T-helper 1 cell treated with Interleukin-12 subunit alpha and Interleukin-12 subunit beta and Interleukin-4 antibody, amounts not matched to agents 30 ng/mL and 1 ng/mL, for 36 hours (primary cell): ENCODE measurements at regions not wholly inside any gene's neighbourhood (a gene's known extent, or its start where the extent isn't known, plus 50 kb on each side); places are given as distances from the start of the nearest gene placed in this dataset.

Experiments
- intact Hi-C: fragments of 100-400 bp; cut with micrococcal nuclease; formaldehyde crosslinking; loops from one replicate; pipeline ENCODE4 v1.15.1; 2024

DNA sequence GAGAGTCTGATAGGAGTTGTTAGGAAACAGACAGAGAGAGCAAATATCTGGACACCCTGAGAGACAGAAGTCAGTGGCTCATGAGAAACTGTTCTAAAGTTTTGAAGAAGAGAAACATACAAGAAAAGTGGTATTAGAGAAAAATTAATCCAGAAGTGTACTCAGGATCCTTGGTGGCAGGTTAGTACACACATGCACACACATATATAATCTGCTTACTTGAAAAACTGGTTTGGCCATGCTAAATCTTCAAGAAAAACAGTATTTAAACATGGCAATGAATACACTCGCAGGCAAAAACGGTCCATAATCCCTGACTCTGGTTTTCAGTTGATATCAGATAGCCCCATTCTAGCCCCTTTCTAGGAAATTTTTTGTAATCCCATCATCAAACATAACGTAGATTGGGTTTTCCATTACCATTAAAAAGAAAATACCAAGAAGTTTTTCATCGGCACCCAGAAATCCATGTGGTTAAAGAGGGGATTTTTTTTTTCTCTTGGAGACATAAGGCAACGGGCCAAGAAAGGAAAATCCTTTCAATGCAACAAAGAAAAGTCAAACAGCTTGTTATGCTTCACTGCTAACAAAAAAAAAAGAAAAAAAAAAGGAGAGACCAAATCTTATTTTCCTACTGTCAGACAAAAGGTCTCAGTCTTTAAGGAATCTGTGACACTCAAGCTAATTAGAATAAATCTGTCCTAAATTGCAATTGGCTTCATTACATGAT lies 178.0 kb upstream of the MIR17HG start:
- intact Hi-C loops, result no loop called here

GRCh38 chr13:91172160-91172559 lies 175.3 kb upstream of the MIR17HG start:
- intact Hi-C loops, result no loop called here

DNA sequence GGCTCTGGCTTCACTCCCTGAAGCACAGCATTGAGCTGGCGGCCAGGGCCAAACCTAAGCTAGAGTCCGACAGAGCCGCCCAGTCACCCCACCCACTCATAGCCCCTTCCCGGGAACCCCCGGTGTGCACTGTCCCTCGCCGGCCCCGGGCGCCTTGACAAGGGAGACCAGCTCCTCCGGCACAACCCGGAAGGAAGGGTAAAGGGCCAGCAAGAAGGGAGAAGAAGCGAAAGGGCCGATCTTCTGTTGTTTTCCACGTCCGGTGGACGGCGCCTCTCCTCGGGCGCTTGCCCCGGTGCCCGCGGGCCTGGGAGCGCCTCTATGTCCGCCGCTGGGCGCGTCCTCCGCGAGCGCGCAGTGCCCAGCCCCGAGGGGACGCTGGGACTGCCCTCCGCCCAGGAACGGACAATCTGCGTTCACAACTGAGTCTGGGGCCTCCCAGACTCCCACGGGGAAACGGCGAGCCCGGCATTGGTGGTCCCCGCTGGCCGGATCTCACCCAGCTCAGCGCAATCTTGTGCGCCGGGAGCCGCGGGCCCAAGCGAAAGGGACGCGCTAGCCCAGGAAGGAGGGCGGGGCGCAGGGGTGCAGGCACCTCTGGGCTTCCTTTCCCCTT lies 172.5 kb upstream of the MIR17HG start:
- intact Hi-C loops, result no loop called here

DNA sequence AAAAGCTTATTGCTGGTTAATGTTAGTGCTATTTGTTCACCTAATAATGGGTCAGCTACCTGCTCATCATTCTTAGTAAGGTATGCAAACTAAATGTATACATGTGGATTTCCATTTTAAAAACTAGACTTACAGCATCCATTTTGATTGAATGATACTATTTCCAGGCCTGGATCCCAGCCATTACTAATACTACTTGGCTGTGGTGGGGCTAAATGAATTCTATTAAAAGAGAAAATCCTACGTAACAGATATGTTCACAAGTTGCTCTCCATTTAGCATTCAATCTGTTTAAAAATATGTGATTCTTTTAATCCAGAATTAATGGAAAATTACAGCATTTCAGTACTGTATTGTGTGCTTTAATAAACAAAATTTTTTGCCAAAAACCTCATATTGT lies 169.4 kb upstream of the MIR17HG start:
- intact Hi-C loops, result no loop called here

GRCh38 chr13:91181892-91182291 lies 165.6 kb upstream of the MIR17HG start:
- intact Hi-C loops, result no loop called here

DNA sequence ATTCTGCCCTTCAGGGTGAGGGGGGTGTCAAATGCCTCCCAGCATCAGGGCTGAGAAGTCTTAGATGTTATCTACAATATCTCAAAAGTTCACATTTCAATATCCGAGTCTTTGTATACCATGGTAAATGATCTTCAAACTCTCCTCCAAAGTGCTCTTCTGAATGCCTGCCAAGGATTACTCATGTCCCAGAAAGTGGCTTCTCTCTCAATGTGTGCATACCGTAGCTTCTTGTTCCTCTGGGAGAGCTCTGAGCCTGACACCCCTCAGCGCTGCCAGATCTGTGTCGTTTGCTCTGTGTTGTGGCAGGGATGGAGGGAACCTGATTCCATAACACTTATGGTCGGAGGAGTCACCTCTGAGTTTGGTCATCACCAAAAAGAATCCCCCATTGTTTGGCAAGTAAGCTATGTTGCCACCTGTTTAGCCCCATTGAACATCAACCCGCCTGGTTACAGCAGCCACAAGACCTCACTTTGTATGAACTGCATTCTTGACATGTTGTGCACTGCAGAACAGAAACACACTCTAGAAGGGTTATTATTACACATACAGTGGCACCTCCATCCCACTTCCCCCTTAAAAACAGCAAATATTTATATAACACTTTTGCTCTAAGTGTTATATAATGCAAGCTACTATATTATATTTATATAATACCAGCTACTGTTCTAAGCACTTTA lies 163.1 kb upstream of the MIR17HG start:
- intact Hi-C loops, result no loop called here

DNA sequence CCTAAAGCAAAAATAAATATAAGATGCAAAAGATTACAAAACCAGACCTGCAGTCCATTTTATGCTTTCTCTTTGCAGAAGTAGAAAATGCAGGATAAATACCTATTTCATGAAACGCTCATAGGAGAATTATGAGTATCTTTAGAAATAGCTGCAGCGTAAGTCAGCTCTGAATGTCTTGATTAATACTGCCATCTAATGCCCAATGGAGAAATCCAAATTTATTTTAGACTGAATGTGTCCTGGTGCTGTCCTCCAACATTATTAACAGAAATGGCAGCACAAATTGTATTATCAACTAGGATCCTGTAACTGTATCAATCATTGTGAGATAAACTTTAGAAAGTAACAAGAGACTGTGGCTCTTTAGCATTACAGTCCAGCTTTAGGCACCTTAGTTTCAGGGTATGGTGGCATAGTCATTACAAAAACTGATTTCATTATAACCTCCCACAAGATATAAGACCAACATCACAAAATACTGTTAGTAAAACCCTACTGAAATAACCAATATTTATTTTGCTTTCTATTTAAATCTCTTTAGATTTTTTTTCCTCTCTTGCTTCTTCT lies 162.1 kb upstream of the MIR17HG start:
- intact Hi-C loops, result no loop called here

DNA sequence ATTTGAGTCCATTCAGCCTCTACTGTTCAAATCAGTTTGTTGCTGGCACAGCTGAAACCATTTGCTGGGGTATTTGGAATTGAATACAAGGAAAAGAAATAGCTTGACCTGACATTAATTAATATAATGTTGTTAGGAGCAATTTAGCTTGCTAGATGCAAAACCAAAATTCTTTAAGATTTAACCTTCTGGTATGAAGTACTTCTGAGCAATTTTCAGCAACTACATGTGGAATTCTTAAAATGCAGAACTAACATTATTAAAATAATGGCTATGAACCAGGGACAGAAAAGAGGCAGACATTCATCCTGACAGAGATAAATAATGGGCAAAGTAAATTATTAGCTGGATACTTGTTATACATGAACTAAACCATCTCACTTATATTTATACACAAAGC lies 160.0 kb upstream of the MIR17HG start:
- intact Hi-C loops, result no loop called here

DNA sequence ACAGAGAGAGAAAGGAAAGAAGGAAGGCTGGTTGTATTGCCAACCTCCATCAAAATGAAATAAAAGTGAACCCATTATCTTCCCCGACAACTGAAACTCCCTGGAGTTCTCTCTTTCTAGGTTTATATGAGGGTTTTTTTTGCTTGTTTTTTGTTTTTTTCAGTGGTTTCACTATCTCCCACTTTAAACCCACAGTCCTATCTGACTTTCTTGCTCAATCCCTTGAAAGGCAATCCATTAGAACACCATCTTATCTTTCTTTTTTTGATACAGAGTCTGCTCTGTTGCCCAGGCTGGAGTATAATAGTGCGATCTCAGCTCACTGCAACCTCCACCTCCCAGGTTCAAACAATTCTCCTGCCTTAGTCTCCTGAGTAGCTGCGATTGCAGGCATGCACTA lies 158.0 kb upstream of the MIR17HG start:
- intact Hi-C loops, result no loop called here

DNA sequence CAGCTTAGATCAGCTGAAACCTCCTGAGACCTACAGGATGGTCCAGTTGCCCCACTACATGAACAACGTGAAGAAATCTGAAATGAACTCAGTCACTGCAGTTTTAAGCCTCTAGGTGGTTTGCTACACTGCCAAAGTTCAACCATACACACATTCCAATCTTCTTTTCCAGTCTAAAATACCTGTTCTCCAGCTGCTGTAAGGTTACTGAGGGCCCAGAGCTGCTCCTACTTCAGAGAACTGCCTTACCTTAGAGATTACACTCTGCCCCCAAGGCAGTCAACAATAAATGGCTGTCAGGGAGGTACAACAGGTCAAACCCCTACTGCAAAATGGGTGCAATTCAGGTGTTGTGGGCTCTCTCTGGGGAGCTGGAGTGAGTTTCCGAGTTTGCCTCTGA lies 154.1 kb upstream of the MIR17HG start:
- intact Hi-C loops, result no loop called here

GRCh38 chr13:91195789-91196188 lies 151.7 kb upstream of the MIR17HG start:
- intact Hi-C loops, result no loop called here

- intact Hi-C loops, result no loop called here
Measured at GRCh38 chr13:91196958-91197357, 150.5 kb upstream of the MIR17HG start.

DNA sequence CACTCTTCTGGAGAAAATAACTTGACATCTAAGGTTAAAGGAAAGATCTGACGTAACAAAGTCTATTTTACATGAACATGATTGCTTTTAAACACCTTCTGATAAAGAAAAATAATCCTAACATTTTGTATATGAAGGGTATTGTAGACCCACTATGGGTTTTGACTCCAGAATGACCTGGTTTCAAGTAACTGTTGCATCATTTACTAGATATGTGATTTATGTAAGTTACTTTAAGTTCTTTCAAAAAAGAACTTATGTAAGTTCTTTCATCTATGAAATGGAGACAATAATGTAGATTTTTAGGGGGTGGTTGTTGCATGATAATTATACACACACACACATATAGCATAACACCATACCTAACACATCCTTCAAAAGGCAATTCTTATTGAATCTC lies 147.6 kb upstream of the MIR17HG start:
- intact Hi-C loops, result no loop called here

DNA sequence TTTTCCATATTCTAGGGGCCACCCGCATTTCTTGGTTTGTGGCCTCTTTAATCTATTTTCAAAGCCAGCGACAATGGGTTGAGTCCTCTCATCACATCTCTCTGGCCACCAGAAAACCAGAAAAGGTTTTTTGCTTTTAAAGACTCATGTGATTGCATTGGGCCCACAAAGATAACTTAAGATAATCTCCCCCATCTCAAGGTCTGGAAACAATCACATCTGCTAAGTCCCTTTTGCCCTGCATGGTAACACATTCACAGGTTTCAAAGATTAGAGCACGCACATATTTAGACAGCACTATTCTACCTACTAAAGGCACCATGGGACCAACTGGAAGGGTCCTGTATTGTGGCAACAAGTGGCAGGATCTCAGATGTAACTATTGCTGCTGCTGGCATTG lies 147.0 kb upstream of the MIR17HG start:
- intact Hi-C loops, result no loop called here

- intact Hi-C loops, result no loop called here
Measured at GRCh38 chr13:91203430-91203829, 144.1 kb upstream of the MIR17HG start.

GRCh38 chr13:91207261-91207660 lies 140.2 kb upstream of the MIR17HG start:
- intact Hi-C loops, result no loop called here

DNA sequence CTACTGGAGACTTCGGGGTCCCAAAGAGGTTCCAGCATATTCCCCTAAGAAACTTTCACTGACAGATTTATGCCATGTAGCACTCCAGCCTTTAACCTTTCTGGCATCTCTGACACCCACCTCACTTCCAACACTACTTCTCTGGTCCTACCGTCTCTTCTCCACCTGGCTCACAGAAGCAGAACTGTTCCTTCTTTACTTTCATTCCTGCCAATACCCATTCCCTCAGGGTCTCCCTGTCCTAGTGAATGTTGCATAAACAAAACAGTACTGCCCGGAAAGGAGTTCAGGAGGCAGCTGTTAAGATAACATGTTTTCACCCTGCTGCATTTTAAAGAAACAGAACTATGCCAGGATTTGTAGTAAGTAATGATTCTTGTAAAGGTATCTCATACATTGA lies 136.0 kb upstream of the MIR17HG start:
- intact Hi-C loops, result no loop called here

GRCh38 chr13:91212231-91212630 lies 135.3 kb upstream of the MIR17HG start:
- intact Hi-C loops, result no loop called here

DNA sequence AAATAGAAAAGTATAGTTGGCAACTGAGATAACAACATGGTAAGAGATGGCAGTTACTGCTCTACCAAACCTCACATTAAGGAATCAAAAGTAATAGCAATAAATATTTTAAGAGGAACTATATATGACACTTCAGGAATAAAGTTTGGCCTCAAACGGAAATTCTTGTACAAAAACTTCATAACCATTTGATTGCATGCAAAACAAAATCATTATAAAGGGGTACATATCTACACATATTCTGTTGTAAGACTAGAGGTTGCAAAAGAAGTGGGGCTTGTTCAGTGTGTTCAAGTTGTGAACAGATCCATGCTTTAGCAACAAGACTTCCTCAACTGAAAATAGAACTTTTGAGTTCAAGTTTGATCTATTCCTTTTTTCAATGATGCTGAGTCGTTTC lies 133.5 kb upstream of the MIR17HG start:
- intact Hi-C loops, result no loop called here

DNA sequence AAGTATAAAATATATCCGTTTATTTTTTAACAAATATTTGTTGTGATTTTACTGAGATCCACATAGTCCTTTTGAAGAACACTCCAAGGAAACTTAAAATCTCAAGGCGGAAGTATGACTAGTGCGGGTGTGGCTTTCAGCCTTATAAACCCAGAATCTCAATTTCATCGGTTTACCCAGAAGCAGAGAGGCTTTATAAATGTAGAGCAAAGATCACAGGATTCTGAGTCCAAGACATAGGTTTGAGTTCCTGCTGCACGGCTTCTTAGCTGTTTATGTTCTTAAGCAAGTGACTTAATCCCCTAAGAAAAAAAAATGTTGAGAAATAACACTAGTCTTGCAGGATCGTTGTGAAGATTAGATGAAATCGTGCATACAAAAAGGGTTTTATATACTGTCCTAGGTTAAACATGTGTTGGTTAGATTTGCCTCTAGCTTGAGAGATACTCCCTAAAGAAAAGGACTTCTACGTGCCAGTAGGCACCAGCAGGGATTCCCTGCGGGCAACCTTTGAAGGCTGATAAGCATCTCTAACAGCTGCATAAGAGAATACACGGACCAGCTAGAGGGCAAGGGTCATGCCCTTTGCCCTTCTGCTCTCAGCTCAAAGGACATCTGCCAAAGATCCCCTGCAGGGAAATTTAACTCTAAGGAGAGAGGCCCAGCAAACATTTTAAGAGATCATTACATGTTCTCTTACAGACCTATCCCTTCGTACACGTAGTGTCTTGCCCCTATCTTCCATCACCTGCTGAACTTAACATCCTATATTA lies 130.4 kb upstream of the MIR17HG start:
- intact Hi-C loops, result no loop called here

- intact Hi-C loops, result no loop called here
Measured at GRCh38 chr13:91219201-91219600, 128.3 kb upstream of the MIR17HG start.

DNA sequence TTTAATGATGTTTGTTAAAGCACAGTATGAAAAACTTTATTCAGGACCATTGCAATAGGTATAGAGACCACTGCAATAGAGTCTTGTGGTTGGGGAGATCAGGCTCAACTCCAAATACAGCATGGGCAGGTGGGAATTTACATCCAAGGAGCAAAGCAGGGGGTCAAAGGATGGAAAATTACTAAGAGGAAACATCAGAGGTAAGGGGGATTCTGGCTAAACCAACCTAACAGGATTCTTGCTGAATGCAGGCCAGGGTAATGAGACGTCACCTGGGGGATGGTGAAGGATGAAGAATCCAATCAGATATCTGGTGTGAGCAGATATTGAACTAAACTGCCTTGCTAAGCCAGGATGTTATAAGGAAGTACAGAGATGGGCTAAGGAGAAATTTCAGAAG lies 126.6 kb upstream of the MIR17HG start:
- intact Hi-C loops, result no loop called here
